CD1c-positive myeloid dendritic cell (primary cell): ENCODE measurements at regions not wholly inside any gene's neighbourhood (a gene's known extent, or its start where the extent isn't known, plus 50 kb on each side); places are given as distances from the start of the nearest gene placed in this dataset.

Source experiments
- DNase-seq: peaks from one replicate; pipeline ENCODE4 v3.0.0-alpha.2; 2016; ENCODE audit errors: extremely low spot score

DNA sequence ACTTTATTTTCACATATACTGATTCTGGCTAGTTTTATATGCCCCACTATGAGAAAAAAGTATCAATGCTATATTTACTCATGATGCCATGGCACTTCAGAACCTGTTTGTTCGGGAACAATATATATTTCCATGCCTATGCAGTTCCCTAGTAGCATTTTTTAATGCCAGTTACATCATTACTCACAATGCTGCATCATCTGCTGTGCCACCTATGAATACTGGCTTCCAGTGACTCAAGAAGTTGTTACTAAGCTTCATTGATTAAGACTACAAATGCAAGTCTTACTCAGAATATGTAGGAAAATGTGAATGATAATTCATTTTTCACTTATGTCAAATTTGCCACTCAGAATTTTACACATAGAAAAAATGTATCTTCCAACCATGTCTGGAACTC is 97.9 kb downstream of the MAFB start:
- no peak for DNase-seq

GRCh38 chr20:40589581-40589980 is 99.5 kb downstream of the MAFB start:
- DNase-seq, result no peak

DNA sequence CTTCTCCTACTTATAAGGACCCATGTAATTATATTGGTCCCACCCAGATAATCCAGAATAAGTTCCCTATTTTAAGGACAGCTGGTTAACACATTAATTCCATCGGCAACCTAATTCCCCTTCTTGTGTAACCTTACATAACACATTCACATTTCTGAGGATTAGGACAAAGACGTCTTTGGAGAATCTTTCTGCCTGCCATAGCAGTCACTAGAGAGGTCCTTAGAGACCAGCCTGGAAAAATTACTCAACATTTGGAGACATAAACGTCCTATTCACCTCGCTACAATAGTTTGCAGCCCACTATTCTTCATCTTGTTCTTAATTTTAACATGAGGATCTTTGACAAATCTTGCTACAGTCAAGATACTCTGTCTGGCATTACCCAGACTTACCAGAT is 100.1 kb downstream of the MAFB start:
- no peak for DNase-seq

DNA sequence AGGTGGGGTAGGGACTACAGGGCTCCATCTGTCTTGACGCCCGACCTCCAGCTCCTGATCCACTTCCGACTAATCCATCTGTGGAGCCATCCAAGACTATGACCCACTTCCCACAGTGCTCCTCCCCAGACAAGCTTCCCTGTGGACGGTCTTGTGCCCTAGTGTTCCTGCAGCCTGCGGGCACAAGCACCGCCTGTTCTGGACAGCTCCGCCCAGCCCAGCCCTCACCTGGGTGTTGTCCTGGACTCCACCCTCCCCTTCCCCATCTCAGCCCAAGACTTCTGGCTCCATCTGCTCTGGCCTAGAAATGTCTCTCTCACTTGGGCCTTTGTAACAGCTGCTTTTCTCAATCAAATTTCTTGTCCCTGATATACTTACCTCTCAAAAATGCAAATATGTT is 102.0 kb downstream of the MAFB start:
- no peak for DNase-seq

DNA sequence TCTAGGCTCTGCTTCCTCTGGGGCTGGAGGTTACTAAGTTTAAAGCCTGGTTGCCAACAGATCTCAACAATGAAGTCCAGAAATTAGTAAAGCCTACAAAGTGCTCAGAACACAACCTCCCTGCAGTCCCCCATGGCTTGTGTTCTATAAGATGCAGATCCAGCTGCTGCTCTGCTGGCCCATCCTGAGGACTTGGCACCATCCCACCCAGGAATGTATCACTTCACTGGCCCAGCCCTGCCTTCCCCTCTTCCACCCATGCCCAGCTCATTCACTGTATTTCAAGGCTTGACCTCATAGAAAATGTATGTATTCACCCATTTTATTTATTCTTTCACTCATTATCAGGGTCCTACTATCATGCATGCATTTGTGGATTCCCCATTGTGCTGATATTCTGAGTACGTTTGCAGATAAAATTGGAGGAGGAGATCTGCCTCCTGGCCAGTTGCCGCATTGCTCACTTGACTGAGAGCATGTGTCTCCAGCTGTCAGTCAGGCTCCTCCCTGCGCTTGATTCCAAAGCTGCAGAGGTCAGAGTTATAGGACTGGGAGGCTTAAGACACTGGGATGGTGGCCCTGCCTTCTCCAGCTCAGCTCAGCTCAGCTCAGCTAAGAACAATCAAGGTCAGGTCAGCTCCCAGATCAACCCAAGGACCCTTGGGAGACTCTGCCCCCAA is 104.8 kb downstream of the MAFB start:
- no peak for DNase-seq

GRCh38 chr20:40583636-40584035 is 105.4 kb downstream of the MAFB start:
- no peak for DNase-seq

DNA sequence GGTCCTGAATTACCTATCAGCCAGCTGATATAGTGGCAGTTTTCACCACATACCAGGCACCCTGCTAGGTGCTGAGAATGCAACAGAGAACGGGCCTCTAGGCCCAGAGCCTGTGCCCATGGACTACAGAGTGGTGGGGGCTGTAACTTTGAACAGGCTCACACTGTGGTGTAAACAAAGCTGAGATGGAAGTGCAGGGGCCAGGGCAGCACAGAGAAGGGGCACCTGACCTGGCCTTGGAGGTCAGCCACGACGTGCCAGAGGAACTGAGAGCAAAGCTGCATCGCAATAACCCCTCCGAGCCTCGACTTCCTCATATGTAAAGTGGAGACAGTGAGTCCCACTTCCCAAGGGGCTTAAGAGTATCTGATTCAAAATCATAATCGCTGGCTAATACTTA is 105.8 kb downstream of the MAFB start:
- peak; percentile 67 for DNase-seq

- DNase-seq, result no peak
Observed at GRCh38 chr20:40582531-40582930, 106.5 kb downstream of the MAFB start.

DNA sequence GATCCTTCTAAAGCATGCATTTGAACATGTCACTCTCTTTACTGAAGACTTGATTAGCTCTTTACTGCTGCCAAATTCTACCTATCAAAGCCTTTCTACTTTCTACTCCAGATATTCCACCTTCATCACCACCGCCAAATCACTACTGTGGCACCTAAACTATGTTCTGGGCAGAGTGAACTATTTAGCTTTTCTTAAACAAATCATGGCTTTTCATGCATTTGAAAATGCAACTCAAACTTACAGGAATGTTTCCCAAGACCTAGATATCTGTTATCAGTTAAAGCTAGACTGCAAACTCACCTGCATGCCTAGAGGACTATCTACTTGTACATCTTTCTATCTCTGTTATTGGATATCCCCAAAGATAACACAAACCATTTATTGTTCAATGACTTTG is 109.3 kb downstream of the MAFB start:
- no peak for DNase-seq

GRCh38 chr20:40578961-40579360 is 110.1 kb downstream of the MAFB start:
- no peak for DNase-seq

DNA sequence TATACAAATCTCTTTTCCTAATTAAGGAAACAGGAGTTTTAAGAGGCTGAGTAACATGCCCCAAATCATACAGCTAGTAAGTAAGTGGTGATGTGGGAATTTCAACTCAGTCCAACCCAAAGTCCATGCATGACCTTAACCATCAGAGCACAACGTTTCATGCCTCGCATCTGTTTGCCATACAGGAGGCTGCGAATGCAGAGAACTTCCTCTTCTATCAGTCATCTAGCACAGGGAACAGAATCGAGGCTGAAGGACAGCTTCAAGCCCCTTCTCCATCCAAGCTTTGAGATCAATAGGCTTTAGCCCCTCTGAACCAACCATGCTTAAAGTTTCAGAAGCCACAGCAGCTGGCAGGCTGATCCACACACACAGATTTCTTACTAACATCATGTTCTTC is 113.2 kb downstream of the MAFB start:
- DNase-seq, result peak; percentile 20

DNA sequence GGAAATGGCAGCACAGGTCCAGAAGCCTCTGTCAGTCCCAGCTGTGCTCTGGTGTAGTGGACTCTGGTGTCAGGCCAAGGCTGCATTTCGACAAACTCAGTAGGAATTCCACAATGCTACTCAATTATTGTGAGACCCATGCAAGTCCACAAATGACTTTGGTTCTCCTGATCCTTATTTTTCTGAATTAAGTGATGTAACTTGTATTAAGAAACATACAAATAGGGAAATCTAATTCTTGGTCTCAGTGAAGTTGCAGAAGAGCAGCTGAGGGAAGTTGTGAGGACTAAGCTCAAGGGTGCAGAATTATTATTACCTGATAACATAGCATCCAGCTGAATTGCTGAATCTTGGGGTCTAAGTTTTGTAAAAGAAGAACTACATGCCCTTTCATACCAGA is 116.8 kb downstream of the MAFB start:
- DNase-seq, result peak; percentile 58

DNA sequence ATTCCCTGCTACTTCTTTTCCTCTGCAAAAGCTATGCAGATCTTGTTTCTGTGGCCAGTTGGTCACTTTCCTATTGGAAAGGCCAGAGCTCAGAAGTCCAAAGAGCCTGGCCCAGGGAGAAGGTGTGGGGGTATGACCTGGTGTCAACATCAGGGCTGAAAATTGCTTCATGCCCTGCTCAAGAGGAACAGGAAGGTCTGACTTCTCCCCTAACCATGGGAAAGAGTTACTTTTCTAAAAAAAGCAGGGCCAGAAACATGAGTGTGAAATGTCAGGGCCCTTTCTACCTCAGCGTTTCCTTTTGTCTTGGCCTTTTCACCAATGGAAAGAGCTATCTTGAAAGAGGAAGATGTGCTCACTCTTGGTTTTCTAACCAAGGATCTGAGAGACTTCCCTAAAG is 117.4 kb downstream of the MAFB start:
- DNase-seq, result peak; percentile 82

- no peak for DNase-seq
Observed at GRCh38 chr20:40568200-40568599, 120.8 kb downstream of the MAFB start.

DNA sequence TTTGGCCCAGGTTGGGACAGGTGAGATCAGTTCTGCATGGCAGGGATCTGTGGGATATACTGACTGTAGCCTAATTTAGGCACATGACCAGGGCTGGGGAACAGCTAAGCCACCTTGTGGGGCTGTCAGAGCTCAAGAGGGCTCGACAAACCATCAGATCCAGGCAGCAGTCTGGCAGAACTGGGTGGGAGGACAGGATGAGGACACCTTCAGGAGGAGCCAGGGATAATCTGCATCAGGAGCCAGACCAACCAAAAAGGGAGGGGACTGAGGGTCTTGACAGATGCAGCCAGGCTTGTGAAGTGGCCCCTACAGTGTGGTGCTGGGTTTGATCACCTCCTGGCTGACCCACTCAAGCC is 123.4 kb downstream of the MAFB start:
- no peak for DNase-seq

GRCh38 chr20:40565001-40565681 is 123.9 kb downstream of the MAFB start:
- DNase-seq, result peak; percentile 33

DNA sequence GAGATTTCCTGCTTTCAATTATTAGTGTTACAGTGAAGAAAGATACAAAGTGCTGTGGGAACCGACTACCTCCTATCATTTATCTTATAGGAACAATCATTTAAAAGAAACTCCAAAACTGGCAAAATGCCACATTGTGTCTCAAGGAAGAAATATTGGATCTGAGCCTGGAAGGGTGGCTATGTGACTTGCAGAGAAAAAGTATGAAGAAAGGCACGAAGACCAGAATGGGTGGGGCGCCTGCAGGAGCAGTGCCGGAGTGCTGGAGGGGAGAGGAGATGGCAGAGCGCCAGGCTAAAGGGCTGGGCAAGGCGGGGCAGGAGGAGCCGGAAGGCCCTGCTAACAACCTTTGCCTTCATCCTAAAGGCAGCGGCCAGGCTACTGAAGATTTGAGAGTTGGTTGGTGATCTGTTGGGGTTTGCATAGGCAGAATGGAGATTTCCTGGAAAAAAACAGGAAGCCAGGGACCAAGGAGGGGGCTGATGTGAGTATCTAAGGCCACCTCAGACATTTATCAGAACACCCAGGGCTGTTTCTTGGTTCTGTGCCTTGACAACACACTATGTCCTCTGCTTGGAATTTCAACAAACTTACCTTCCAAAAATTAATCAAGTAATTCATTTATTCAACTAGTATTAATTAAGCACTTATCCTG is 125.6 kb downstream of the MAFB start:
- peak; percentile 14 for DNase-seq

DNA sequence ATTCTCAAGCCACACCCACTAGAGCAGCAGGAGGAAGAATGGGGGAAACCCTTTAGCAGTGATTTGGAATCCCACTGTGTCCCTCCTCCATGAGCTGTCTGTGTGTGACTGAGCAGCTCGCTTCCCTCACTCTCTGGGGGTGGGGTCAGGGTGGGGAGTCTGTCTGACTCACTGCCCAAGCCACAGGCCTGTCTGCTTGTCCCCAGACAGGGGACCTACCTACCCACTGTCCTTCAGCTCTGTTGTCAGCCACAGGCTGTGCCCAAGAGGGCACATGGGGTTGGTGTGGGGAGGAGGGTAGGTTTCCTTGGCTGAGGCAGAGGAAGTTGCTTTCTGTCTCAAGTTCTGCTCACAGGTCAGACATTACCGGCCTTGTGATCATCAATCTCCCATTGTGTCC is 127.0 kb downstream of the MAFB start:
- DNase-seq, result peak; percentile 70

GRCh38 chr20:40561187-40561586 is 127.8 kb downstream of the MAFB start:
- no peak for DNase-seq

DNA sequence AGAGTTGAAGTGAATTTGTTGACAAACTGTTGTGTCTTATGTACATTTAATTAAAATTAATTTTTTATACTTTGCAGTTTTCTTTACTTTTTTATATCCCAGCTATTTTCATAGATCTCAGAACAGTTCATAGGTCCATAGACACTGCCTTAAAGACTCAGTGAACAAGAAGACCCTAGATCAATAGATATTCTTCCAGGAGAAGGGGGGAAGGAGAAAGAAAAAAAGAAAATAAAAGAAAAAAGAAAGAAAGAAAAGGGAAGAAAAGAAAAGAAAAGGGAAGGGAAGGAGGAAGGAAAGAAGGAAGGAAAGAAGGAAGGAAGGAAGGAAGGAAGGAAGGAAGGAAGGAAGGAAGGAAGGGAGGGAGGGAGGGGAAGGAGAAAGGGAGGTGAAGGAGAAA is 130.8 kb downstream of the MAFB start:
- DNase-seq, result no peak

- no peak for DNase-seq
Observed at GRCh38 chr20:40551125-40551530, 137.9 kb downstream of the MAFB start.

DNA sequence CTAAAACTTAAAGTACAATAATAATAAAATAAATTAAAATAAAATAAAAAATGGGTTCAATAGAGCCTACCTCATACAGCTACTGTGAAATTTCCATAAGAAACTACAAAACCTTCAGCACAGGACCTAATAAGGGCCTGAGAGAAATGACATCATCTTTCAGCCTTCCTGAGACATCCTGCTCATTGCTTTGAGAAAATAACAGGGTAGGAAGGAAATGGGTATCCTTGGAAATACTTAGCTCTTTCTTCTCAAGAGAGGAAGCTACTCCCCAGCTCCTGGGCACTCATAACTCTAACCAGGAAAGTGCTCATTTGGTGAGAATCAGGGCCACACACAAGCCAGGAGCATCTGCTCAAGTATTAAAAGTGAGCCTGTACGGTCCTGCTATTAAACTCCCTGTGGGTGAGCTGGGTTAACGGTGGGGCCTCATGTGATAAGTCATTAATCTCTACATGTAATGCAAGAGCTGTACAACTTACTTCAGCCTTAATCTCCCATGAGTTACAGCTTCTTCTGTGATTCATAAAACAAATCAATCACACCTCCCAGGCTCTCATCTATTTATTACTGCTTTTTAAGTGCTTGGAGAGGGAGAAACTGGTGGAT is 141.4 kb downstream of the MAFB start:
- DNase-seq, result no peak

DNA sequence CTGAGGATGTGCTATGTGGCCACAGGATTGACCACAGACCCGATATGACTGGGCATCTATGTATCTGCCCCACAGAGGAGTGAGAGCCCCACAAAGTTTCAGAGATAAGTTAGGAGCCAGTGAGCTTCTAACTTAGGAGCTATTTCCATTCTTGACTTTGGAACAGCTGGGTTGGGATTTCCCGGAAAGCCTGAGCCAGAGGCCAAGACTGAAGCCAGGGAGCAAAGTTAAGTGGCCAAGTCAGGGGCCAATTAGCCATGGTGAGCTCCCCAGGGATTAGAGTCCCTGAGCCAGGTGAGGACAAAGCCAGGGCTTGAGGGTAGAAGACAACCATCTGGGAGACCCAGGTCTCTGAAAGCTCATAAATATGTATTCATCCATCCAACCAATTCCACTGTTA is 143.6 kb downstream of the MAFB start:
- no peak for DNase-seq
